WI38 (cell line): ENCODE measurements at regions not wholly inside any gene's neighbourhood (a gene's known extent, or its start where the extent isn't known, plus 50 kb on each side); places are given as distances from the start of the nearest gene placed in this dataset.
"Not testable (repeated sequence)": the region's sequence is repeated elsewhere in the genome, so short reads cannot be mapped to it uniquely, and the experiment has no call there.

Source experiments
- H3K4me3 ChIP-seq: 2 replicates; pipeline ENCODE4 v1.5.1; 2011; ENCODE audit warnings: low read depth, mild to moderate bottlenecking, control low read depth, low read length
- CTCF ChIP-seq: IDR thresholded peaks from 2 replicates; pipeline ENCODE4 v1.5.1; 2012; ENCODE audit warnings: low read depth, mild to moderate bottlenecking, control low read depth, low read length

DNA sequence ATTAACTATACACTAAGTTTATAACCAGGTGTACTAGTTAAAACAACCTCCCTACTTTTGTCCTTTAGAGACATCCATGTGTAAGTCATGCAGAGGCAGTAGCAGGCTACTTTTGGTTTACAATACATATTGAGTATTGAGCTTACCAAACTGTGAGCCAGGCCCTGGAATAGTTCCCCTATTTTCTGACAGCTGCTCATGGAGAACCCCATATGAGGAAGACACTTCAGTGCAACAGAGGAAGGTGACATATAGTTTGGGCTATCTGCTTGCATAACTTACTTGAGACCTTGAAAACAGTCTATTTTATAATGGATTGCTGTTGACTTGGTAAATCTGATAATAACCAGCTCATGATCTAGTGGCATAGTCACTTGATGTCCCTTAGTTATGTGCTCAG, 190.5 kb downstream of the SH3BGRL start:
- no peak overlapping the region for H3K4me3 ChIP-seq
- TF ChIP-seq CTCF = no peak

- TF ChIP-seq CTCF = no peak
- H3K4me3 ChIP-seq = no peak overlapping the region
Measured at GRCh38 chrX:81405781-81406180, 203.9 kb downstream of the SH3BGRL start.

GRCh38 chrX:81411517-81411916, 209.6 kb downstream of the SH3BGRL start:
- TF ChIP-seq CTCF = no peak
- no peak overlapping the region for H3K4me3 ChIP-seq

DNA sequence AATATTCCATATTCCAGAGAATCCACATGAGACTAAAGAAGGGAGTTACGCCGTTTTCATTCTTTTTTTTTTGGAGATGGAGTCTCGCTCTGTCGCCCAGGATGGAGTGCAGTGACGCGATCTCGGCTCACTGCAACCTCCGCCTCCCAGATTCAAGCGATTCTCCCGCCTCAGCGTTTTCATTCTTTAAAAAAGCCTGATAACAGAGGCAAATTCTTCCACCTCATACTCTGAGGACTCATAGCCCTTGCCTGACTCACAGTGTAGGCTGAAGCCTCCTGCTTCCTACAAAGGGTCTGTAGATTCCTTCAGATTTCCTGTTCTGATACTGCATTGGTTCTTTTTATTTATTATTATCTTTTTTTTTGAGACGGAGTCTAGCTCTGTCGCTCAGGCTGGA, 210.5 kb downstream of the SH3BGRL start:
- H3K4me3 ChIP-seq = no peak overlapping the region
- TF ChIP-seq CTCF = no peak

DNA sequence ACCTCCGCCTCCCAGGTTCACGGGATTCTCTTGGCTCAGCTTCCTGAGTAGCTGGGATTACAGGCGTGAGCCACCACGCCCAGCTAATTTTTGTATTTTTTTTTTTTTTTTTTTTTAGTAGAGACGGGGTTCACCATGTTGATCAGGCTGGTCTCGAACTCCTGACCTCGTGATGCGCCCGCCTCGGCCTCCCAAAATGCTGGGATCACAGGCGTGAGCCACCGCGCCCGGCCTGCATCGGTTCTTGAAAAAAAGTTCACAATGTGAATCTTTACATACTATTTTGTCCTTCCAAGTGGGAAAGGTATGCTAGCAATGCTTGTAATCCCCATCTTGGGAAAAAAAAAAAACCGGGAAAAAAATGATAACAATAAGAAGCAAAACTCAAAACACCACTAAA, 211.0 kb downstream of the SH3BGRL start:
- H3K4me3 ChIP-seq = not testable (repeated sequence)

GRCh38 chrX:81414630-81415029, 212.7 kb downstream of the SH3BGRL start:
- no peak for TF ChIP-seq CTCF
- H3K4me3 ChIP-seq = no peak overlapping the region
